ENCODE measurements at regions not wholly inside any gene's neighbourhood (a gene's known extent, or its start where the extent isn't known, plus 50 kb on each side); places are given as distances from the start of the nearest gene placed in this dataset.
"Not testable (repeated sequence)": the region's sequence is repeated elsewhere in the genome, so short reads cannot be mapped to it uniquely, and the experiment has no call there.

- Histone ChIP-seq H3K27me3 (ENCODE audit: control insufficient read depth in 2 of 2, insufficient read depth in 2 of 2, low read length in 2 of 2) (peaks cover 0 to 2% of the 10 kb centered on the region in 2 experiments), H3K79me2 (ENCODE audit: control insufficient read depth, insufficient read depth, low read length) (no peaks in the 10 kb centered on the region), H3K4me3 (replicated peaks in 1 of 3; ENCODE audit: insufficient read depth in 1 of 3, low read depth in 1 of 3, low read length in 3 of 3) (no peak overlapping the region), H3K36me3 (ENCODE audit: control insufficient read depth in 2 of 2, extremely low read depth in 1 of 2, insufficient read depth in 2 of 2, low read length in 2 of 2) (no peaks in the 10 kb centered on the region), H3K4me2 (ENCODE audit: insufficient read depth, low read length) (no peak overlapping the region), H3K9ac (replicated peaks; ENCODE audit: extremely low read depth, insufficient read depth, low read length) (no peak overlapping the region), H3K4me1 (ENCODE audit: control insufficient read depth, extremely low read depth, insufficient read depth, low read length) (no peaks in the 10 kb centered on the region), H3K27ac (ENCODE audit: insufficient read depth, low read depth, low read length) (no peak overlapping the region), H2AFZ (ENCODE audit: low read depth, low read length) (no peak overlapping the region), H4K20me1 (replicated peaks; ENCODE audit: control insufficient read depth, extremely low read depth, insufficient read depth, low read length) (no peaks in the 10 kb centered on the region), H3K9me3 (replicated peaks; ENCODE audit: control insufficient read depth, insufficient read depth, low read length) (no peaks in the 10 kb centered on the region), H3K9me1 (replicated peaks; ENCODE audit: control insufficient read depth, extremely low read depth, insufficient read depth, low read length) (no peaks in the 10 kb centered on the region)
- DNase-seq (ENCODE audit: low read depth, low spot score) (no peak), FAIRE-seq (no peak)
- dilution Hi-C loops (cut with MboI; ENCODE audit: extremely low pct_ligation_motif_present, low sequenced_read_pairs), result no loop called here
- TF ChIP-seq POLR2A (IDR thresholded peaks at IDR 0.05; ENCODE audit: low read depth, low read length), result no peak
- no peak for TF ChIP-seq MYC (IDR thresholded peaks at IDR 0.05; ENCODE audit: low read depth, low read length)
- TF ChIP-seq, protein P1, sequence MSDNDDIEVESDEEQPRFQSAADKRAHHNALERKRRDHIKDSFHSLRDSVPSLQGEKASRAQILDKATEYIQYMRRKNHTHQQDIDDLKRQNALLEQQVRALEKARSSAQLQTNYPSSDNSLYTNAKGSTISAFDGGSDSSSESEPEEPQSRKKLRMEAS (IDR thresholded peaks at IDR 0.05; ENCODE audit: insufficient read depth, insufficient read length), result no peak
- TF ChIP-seq FOS (IDR thresholded peaks at IDR 0.05; ENCODE audit: borderline replicate concordance, insufficient read depth, low read length), result no peak
- no peak for TF ChIP-seq CTCF (IDR thresholded peaks at IDR 0.05; ENCODE audit: extremely low read depth in 1 of 2, insufficient read depth in 1 of 2, low read depth in 1 of 2, low read length in 2 of 2)
- no peak for TF ChIP-seq JUN (IDR thresholded peaks at IDR 0.05; ENCODE audit: borderline replicate concordance, insufficient read depth, insufficient read length, low read depth)
- no peak for TF ChIP-seq POLR2AphosphoS5 (IDR thresholded peaks at IDR 0.05; ENCODE audit: insufficient read depth, low read depth, low read length)
- no peak for TF ChIP-seq GATA2 (IDR thresholded peaks at IDR 0.05; ENCODE audit: insufficient read depth, insufficient read length, low read depth, low read length)
- no peak for TF ChIP-seq EZH2 (IDR thresholded peaks at IDR 0.05; ENCODE audit: borderline replicate concordance, low read depth, low read length, severe bottlenecking)
- ChIA-PET CTCF (no interaction called here), POLR2A (no interaction called here)
- intact Hi-C loops (cut with micrococcal nuclease), result no loop called here
- BruUV-seq (replicated peaks), result no TSS peak
These were observed 107.3 kb upstream of the SLC24A2 start for GRCh38 chr9:19896161-19896560.

- BruUV-seq (replicated peaks); H2AFZ ChIP-seq (ENCODE audit: low read depth, low read length); dilution Hi-C loops (cut with MboI; ENCODE audit: extremely low pct_ligation_motif_present, low sequenced_read_pairs); H3K27me3 ChIP-seq (ENCODE audit: control insufficient read depth in 2 of 2, insufficient read depth in 2 of 2, low read length in 2 of 2); H3K9ac ChIP-seq (replicated peaks; ENCODE audit: extremely low read depth, insufficient read depth, low read length); H3K9me3 ChIP-seq (replicated peaks; ENCODE audit: control insufficient read depth, insufficient read depth, low read length); DNase-seq (ENCODE audit: low read depth, low spot score); H3K9me1 ChIP-seq (replicated peaks; ENCODE audit: control insufficient read depth, extremely low read depth, insufficient read depth, low read length); H3K4me1 ChIP-seq (ENCODE audit: control insufficient read depth, extremely low read depth, insufficient read depth, low read length); H3K27ac ChIP-seq (ENCODE audit: insufficient read depth, low read depth, low read length); H4K20me1 ChIP-seq (replicated peaks; ENCODE audit: control insufficient read depth, extremely low read depth, insufficient read depth, low read length); POLR2A ChIA-PET; H3K36me3 ChIP-seq (ENCODE audit: control insufficient read depth in 2 of 2, extremely low read depth in 1 of 2, insufficient read depth in 2 of 2, low read length in 2 of 2); intact Hi-C loops (cut with micrococcal nuclease); H3K79me2 ChIP-seq (ENCODE audit: control insufficient read depth, insufficient read depth, low read length); H3K4me2 ChIP-seq (ENCODE audit: insufficient read depth, low read length); FAIRE-seq; H3K4me3 ChIP-seq (replicated peaks in 1 of 3; ENCODE audit: insufficient read depth in 1 of 3, low read depth in 1 of 3, low read length in 3 of 3); CTCF ChIA-PET: not testable (repeated sequence)
These were observed 106.7 kb upstream of the SLC24A2 start for GRCh38 chr9:19895578-19895977.

Data from endothelial cell of umbilical vein (primary cell).